SK-N-SH treated with all-trans-retinoic acid at 6 μM for 48 hours (cell line): ENCODE measurements at regions not wholly inside any gene's neighbourhood (a gene's known extent, or its start where the extent isn't known, plus 50 kb on each side); places are given as distances from the start of the nearest gene placed in this dataset.

Experiments
- ATAC-seq: fragments of 200-7000 bp; cut with Tn5 transposase; 3 replicates; pipeline ENCODE4 v1.9.1; 2020; ENCODE audit warnings: mild to moderate bottlenecking, moderate library complexity
- ARNTL ChIP-seq: fragments of 450-650 bp; formaldehyde crosslinking; IDR thresholded peaks from 2 replicates; pipeline ENCODE4 v1.5.0; 2020; ENCODE audit warnings: low read depth, mild to moderate bottlenecking, moderate library complexity, borderline replicate concordance
- BACH2 ChIP-seq: fragments of 250-450 bp; sonication (Bioruptor Pico); IDR thresholded peaks from 2 replicates; pipeline ENCODE4 v1.9.0; 2021; ENCODE audit warnings: mild to moderate bottlenecking, borderline replicate concordance
- CREB5 ChIP-seq: fragments of 250-450 bp; sonication (Bioruptor Pico); IDR thresholded peaks from 2 replicates; pipeline ENCODE4 v1.5.1; 2020; ENCODE audit warnings: low read depth, mild to moderate bottlenecking, moderate library complexity
- CSDC2 ChIP-seq: fragments of 250-450 bp; sonication (Bioruptor Pico); IDR thresholded peaks from 2 replicates; pipeline ENCODE4 v1.5.0; 2020; ENCODE audit warnings: mild to moderate bottlenecking, moderate library complexity
- ESRRG ChIP-seq: fragments of 250-450 bp; sonication (Bioruptor Pico); IDR thresholded peaks from 2 replicates; pipeline ENCODE4 v1.6.1; 2021; ENCODE audit warnings: mild to moderate bottlenecking
- GLIS3 ChIP-seq: fragments of 250-450 bp; sonication (Bioruptor Pico); IDR thresholded peaks from 2 replicates; pipeline ENCODE4 v1.5.0; 2020; ENCODE audit warnings: mild to moderate bottlenecking, moderate library complexity
- ISL1 ChIP-seq: fragments of 250-450 bp; sonication (Bioruptor Pico); IDR thresholded peaks from 2 replicates; pipeline ENCODE4 v2.1.2; 2022; ENCODE audit warnings: mild to moderate bottlenecking, moderate library complexity
- OSR1 ChIP-seq: fragments of 250-450 bp; sonication (Bioruptor Pico); IDR thresholded peaks from 2 replicates; pipeline ENCODE4 v1.8.0; 2022; ENCODE audit warnings: moderate library complexity, mild to moderate bottlenecking, inconsistent platforms
- PATZ1 ChIP-seq: fragments of 250-450 bp; sonication (Bioruptor Pico); IDR thresholded peaks from 2 replicates; pipeline ENCODE4 v1.8.0; 2020; ENCODE audit warnings: mild to moderate bottlenecking, moderate library complexity, borderline replicate concordance
- RARB ChIP-seq: fragments of 250-450 bp; sonication (Bioruptor Pico); IDR thresholded peaks from 2 replicates; pipeline ENCODE4 v1.8.0; 2021; ENCODE audit warnings: mild to moderate bottlenecking, moderate library complexity
- SNAI2 ChIP-seq: fragments of 250-450 bp; sonication (Bioruptor Pico); IDR thresholded peaks from 2 replicates; pipeline ENCODE4 v1.5.0; 2020; ENCODE audit warnings: mild to moderate bottlenecking, moderate library complexity
- TCF4 ChIP-seq: fragments of 250-450 bp; sonication (Bioruptor Pico); IDR thresholded peaks from 2 replicates; pipeline ENCODE4 v1.8.0; 2021; ENCODE audit warnings: mild to moderate bottlenecking, moderate library complexity, borderline replicate concordance
- TOX ChIP-seq: fragments of 250-450 bp; sonication (Bioruptor Pico); IDR thresholded peaks from 2 replicates; pipeline ENCODE4 v1.8.0; 2021; ENCODE audit warnings: mild to moderate bottlenecking, moderate library complexity, borderline replicate concordance
- ZC3H10 ChIP-seq: fragments of 250-450 bp; sonication (Bioruptor Pico); IDR thresholded peaks from 2 replicates; pipeline ENCODE4 v1.5.1; 2021; ENCODE audit warnings: mild to moderate bottlenecking, moderate library complexity
- ZFP3 ChIP-seq: fragments of 250-450 bp; sonication (Bioruptor Pico); IDR thresholded peaks from 2 replicates; pipeline ENCODE4 v1.5.0; 2020; ENCODE audit warnings: mild to moderate bottlenecking, moderate library complexity
- ZFP30 ChIP-seq: fragments of 450-650 bp; formaldehyde crosslinking; IDR thresholded peaks from 2 replicates; pipeline ENCODE4 v1.5.0; 2022; ENCODE audit warnings: mild to moderate bottlenecking, moderate library complexity
- ZNF565 ChIP-seq: fragments of 450-650 bp; formaldehyde crosslinking; conservative IDR thresholded peaks from 2 replicates; pipeline ENCODE4 v1.5.0; 2020; ENCODE audit warnings: low read depth, mild to moderate bottlenecking, moderate library complexity
- ZNF70 ChIP-seq: fragments of 450-650 bp; formaldehyde crosslinking; IDR thresholded peaks from 2 replicates; pipeline ENCODE4 v1.5.0; 2020; ENCODE audit warnings: mild to moderate bottlenecking, moderate library complexity
- ZNF8 ChIP-seq: fragments of 450-650 bp; formaldehyde crosslinking; IDR thresholded peaks from 2 replicates; pipeline ENCODE4 v1.5.0; 2020; ENCODE audit warnings: mild to moderate bottlenecking, moderate library complexity
- TF ChIP-seq, protein P1 (sequence below): fragments of 250-450 bp; sonication (Bioruptor Pico); IDR thresholded peaks from 2 replicates; pipeline ENCODE4 v1.5.0; 2020; ENCODE audit warnings: mild to moderate bottlenecking, moderate library complexity
- TF ChIP-seq, protein P2 (sequence below): fragments of 250-450 bp; sonication (Bioruptor Pico); IDR thresholded peaks from 2 replicates; pipeline ENCODE4 v1.8.0; 2021; ENCODE audit warnings: low read depth, mild to moderate bottlenecking, moderate library complexity, borderline replicate concordance

GRCh38 chr9:11141357-11141756 is 528.6 kb upstream of the PTPRD start (continued):
- TF ChIP-seq ZFP3 (CRISPR knock-in tag) (no peak), ZNF70 (no peak), BACH2 (no peak), CREB5 (no peak), SNAI2 (CRISPR knock-in tag) (no peak), ZNF8 (CRISPR knock-in tag) (no peak)

- TF ChIP-seq ARNTL (no peak), TOX (CRISPR knock-in tag) (no peak), ZFP30 (CRISPR knock-in tag) (no peak), ZNF8 (CRISPR knock-in tag) (no peak), GLIS3 (CRISPR knock-in tag) (no peak), BACH2 (no peak)
- TF ChIP-seq, protein P1, sequence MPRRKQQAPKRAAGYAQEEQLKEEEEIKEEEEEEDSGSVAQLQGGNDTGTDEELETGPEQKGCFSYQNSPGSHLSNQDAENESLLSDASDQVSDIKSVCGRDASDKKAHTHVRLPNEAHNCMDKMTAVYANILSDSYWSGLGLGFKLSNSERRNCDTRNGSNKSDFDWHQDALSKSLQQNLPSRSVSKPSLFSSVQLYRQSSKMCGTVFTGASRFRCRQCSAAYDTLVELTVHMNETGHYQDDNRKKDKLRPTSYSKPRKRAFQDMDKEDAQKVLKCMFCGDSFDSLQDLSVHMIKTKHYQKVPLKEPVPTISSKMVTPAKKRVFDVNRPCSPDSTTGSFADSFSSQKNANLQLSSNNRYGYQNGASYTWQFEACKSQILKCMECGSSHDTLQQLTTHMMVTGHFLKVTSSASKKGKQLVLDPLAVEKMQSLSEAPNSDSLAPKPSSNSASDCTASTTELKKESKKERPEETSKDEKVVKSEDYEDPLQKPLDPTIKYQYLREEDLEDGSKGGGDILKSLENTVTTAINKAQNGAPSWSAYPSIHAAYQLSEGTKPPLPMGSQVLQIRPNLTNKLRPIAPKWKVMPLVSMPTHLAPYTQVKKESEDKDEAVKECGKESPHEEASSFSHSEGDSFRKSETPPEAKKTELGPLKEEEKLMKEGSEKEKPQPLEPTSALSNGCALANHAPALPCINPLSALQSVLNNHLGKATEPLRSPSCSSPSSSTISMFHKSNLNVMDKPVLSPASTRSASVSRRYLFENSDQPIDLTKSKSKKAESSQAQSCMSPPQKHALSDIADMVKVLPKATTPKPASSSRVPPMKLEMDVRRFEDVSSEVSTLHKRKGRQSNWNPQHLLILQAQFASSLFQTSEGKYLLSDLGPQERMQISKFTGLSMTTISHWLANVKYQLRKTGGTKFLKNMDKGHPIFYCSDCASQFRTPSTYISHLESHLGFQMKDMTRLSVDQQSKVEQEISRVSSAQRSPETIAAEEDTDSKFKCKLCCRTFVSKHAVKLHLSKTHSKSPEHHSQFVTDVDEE (CRISPR knock-in tag), result no peak
- no peak for ATAC-seq
These were observed 530.4 kb upstream of the PTPRD start for GRCh38 chr9:11142965-11143738.

DNA sequence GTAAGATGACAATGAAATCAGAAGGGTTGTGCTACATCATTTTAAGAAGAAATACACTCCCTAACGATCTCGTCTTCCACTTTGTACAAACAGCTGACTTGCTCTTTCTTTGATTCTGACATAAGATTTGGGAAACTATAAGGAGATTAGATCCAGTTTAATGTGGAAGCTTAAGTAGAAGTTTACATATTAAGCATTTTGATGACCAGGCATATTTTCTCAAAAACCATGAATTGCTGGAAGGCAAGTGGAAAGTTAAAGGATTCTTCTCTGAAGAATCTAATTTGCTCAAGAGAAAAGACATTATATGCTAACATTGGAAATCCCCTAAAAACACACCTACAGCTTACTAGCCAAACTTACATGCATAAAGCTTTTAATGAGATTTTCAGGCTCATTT is 531.9 kb upstream of the PTPRD start:
- no peak for ATAC-seq
- TF ChIP-seq ZC3H10 (CRISPR knock-in tag) (no peak), OSR1 (CRISPR knock-in tag) (no peak), GLIS3 (CRISPR knock-in tag) (no peak), TOX (CRISPR knock-in tag) (no peak), SNAI2 (CRISPR knock-in tag) (no peak), ISL1 (CRISPR knock-in tag) (no peak), PATZ1 (CRISPR knock-in tag) (no peak), ZNF565 (CRISPR knock-in tag) (no peak), CREB5 (no peak), TCF4 (no peak), RARB (CRISPR knock-in tag) (no peak), ESRRG (CRISPR knock-in tag) (no peak), ARNTL (no peak), ZFP30 (CRISPR knock-in tag) (no peak), ZFP3 (CRISPR knock-in tag) (no peak)
- TF ChIP-seq, protein P2, sequence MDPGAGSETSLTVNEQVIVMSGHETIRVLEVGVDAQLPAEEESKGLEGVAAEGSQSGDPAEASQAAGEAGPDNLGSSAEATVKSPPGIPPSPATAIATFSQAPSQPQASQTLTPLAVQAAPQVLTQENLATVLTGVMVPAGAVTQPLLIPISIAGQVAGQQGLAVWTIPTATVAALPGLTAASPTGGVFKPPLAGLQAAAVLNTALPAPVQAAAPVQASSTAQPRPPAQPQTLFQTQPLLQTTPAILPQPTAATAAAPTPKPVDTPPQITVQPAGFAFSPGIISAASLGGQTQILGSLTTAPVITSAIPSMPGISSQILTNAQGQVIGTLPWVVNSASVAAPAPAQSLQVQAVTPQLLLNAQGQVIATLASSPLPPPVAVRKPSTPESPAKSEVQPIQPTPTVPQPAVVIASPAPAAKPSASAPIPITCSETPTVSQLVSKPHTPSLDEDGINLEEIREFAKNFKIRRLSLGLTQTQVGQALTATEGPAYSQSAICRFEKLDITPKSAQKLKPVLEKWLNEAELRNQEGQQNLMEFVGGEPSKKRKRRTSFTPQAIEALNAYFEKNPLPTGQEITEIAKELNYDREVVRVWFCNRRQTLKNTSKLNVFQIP (CRISPR knock-in tag), result no peak

DNA sequence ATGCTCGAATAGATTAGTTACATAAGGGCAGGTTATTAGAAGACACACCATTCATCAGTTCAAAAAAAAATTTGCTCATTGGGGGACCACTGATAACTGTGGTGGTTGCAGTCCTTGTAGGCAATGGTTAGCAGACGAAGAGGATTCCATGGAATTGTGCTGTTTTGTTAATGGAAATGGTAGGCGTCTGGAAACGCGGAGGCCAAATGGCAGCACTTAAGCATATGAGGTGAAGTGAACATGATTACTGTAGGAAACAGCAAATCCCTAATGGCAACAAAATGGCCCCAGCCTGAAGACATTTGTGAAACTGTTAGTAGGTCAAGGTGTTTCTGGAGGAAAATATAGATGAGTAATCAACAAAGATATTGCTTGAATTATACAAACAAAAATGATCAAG is 535.4 kb upstream of the PTPRD start:
- no peak for ATAC-seq
- TF ChIP-seq TOX (CRISPR knock-in tag) (no peak), ZC3H10 (CRISPR knock-in tag) (no peak), CSDC2 (CRISPR knock-in tag) (no peak), ZFP3 (CRISPR knock-in tag) (no peak), TCF4 (no peak), ZNF8 (CRISPR knock-in tag) (no peak), OSR1 (CRISPR knock-in tag) (no peak), ARNTL (no peak), ZFP30 (CRISPR knock-in tag) (no peak), PATZ1 (CRISPR knock-in tag) (no peak), RARB (CRISPR knock-in tag) (no peak), ESRRG (CRISPR knock-in tag) (no peak)
- TF ChIP-seq, protein P1 (CRISPR knock-in tag), result no peak
